WTC11 (cell line): ENCODE measurements at regions not wholly inside any gene's neighbourhood (a gene's known extent, or its start where the extent isn't known, plus 50 kb on each side); places are given as distances from the start of the nearest gene placed in this dataset.

ENCODE experiments used
- ATAC-seq: fragments of 200-7000 bp; cut with Tn5 transposase; 2 replicates; pipeline ENCODE4 v1.10.0; 2021; ENCODE audit warnings: mild to moderate bottlenecking, moderate library complexity
- CTCF ChIA-PET: fragments of 300-600 bp; sonication (Branson Sonifier 250); formaldehyde crosslinking; loops from one replicate; lab custom pipeline; 2021; ENCODE audit warnings: antibody characterized with exemption; lab: Charles Lee
- POLR2A ChIA-PET: fragments of 350-600 bp; sonication (Branson Sonifier 250); formaldehyde crosslinking; loops from one replicate; lab custom pipeline; 2021; ENCODE audit warnings: antibody characterized with exemption; lab: Charles Lee
- DNase-seq: peaks from one replicate; pipeline ENCODE4 v3.0.0; 2021; ENCODE audit warnings: low spot score
- H3K27ac Mint-ChIP-seq: 2 replicates; pipeline ENCODE4 v1.8.0; 2021; ENCODE audit warnings: mixed read lengths
- H3K27me3 Mint-ChIP-seq: 2 replicates; pipeline ENCODE4 v1.8.0; 2021; ENCODE audit warnings: low read depth, mild to moderate bottlenecking, moderate library complexity, mixed read lengths
- H3K36me3 Mint-ChIP-seq: 2 replicates; pipeline ENCODE4 v1.8.0; 2021; ENCODE audit warnings: mixed read lengths
- H3K4me1 Mint-ChIP-seq: 2 replicates; pipeline ENCODE4 v1.8.0; 2022; ENCODE audit warnings: mixed read lengths
- H3K4me3 Mint-ChIP-seq: 2 replicates; pipeline ENCODE4 v1.8.0; 2021; ENCODE audit warnings: mild to moderate bottlenecking, moderate library complexity, mixed read lengths
- H3K9me3 Mint-ChIP-seq: 2 replicates; pipeline ENCODE4 v1.8.0; 2021; ENCODE audit warnings: mixed read lengths
- ATF2 ChIP-seq: sonication (generic); formaldehyde crosslinking; IDR thresholded peaks from 2 replicates; pipeline ENCODE4 v1.8.1; 2022; ENCODE audit warnings: low read depth, missing genetic modification reagents, borderline replicate concordance
- CBFB ChIP-seq: sonication (generic); formaldehyde crosslinking; IDR thresholded peaks from 2 replicates; pipeline ENCODE4 v1.8.1; 2022; ENCODE audit warnings: mild to moderate bottlenecking, low read depth, missing genetic modification reagents
- ESRRA ChIP-seq: sonication (generic); formaldehyde crosslinking; IDR thresholded peaks from 2 replicates; pipeline ENCODE4 v1.8.1; 2022; ENCODE audit warnings: mild to moderate bottlenecking, missing genetic modification reagents, borderline replicate concordance
- FOXK1 ChIP-seq: sonication (generic); formaldehyde crosslinking; IDR thresholded peaks from 2 replicates; pipeline ENCODE4 v1.8.0; 2022; ENCODE audit warnings: mild to moderate bottlenecking, moderate library complexity, missing genetic modification reagents
- GRHL2 ChIP-seq: fragments of 250-450 bp; sonication (Bioruptor Pico); IDR thresholded peaks from 2 replicates; pipeline ENCODE4 v1.8.0; 2022; ENCODE audit warnings: mild to moderate bottlenecking, moderate library complexity; ENCODE audit not compliant: insufficient replicate concordance, severe bottlenecking
- HMGA2 ChIP-seq: fragments of 250-450 bp; sonication (Bioruptor Pico); IDR thresholded peaks from 2 replicates; pipeline ENCODE4 v1.4.0; 2021; ENCODE audit warnings: mild to moderate bottlenecking, moderate library complexity
- JUN ChIP-seq: sonication (generic); formaldehyde crosslinking; IDR thresholded peaks from 2 replicates; pipeline ENCODE4 v1.8.0; 2023; ENCODE audit warnings: mild to moderate bottlenecking, missing genetic modification reagents
- NR1H2 ChIP-seq: sonication (generic); formaldehyde crosslinking; IDR thresholded peaks from 2 replicates; pipeline ENCODE4 v1.9.0; 2021; ENCODE audit warnings: mild to moderate bottlenecking, moderate library complexity, missing genetic modification reagents
- SMAD4 ChIP-seq: sonication (generic); formaldehyde crosslinking; IDR thresholded peaks from 2 replicates; pipeline ENCODE4 v1.8.0; 2022; ENCODE audit warnings: mild to moderate bottlenecking, missing genetic modification reagents
- USF1 ChIP-seq: sonication (generic); formaldehyde crosslinking; IDR thresholded peaks from 2 replicates; pipeline ENCODE4 v1.8.0; 2022; ENCODE audit warnings: mild to moderate bottlenecking, missing genetic modification reagents
- ZNF317 ChIP-seq: sonication (generic); formaldehyde crosslinking; IDR thresholded peaks from 2 replicates; pipeline ENCODE4 v1.8.1; 2023; ENCODE audit warnings: low read depth, mild to moderate bottlenecking, moderate library complexity, missing genetic modification reagents, borderline replicate concordance
- ZNF512 ChIP-seq: sonication (generic); formaldehyde crosslinking; IDR thresholded peaks from 2 replicates; pipeline ENCODE4 v1.8.1; 2022; ENCODE audit warnings: missing genetic modification reagents, borderline replicate concordance
- TF ChIP-seq, protein P1 (sequence below): sonication (generic); formaldehyde crosslinking; IDR thresholded peaks from 2 replicates; pipeline ENCODE4 v1.8.1; 2023; ENCODE audit warnings: mild to moderate bottlenecking, missing genetic modification reagents
- TF ChIP-seq, protein P2 (sequence below): sonication (generic); formaldehyde crosslinking; IDR thresholded peaks from 2 replicates; pipeline ENCODE4 v1.8.1; 2022; ENCODE audit warnings: mild to moderate bottlenecking, moderate library complexity, missing genetic modification reagents
- TF ChIP-seq, protein P3 (sequence below): fragments of 250-450 bp; sonication (Bioruptor Pico); IDR thresholded peaks from 2 replicates; pipeline ENCODE4 v1.9.0; 2021; ENCODE audit warnings: mild to moderate bottlenecking, borderline replicate concordance
- TF ChIP-seq, protein P4 (sequence below): sonication (generic); formaldehyde crosslinking; IDR thresholded peaks from 2 replicates; pipeline ENCODE4 v1.8.0; 2023; ENCODE audit warnings: missing genetic modification reagents
- TF ChIP-seq, protein P5 (sequence below): fragments of 250-450 bp; sonication (Bioruptor Pico); IDR thresholded peaks from 2 replicates; pipeline ENCODE4 v1.9.0; 2021; ENCODE audit warnings: mild to moderate bottlenecking

DNA sequence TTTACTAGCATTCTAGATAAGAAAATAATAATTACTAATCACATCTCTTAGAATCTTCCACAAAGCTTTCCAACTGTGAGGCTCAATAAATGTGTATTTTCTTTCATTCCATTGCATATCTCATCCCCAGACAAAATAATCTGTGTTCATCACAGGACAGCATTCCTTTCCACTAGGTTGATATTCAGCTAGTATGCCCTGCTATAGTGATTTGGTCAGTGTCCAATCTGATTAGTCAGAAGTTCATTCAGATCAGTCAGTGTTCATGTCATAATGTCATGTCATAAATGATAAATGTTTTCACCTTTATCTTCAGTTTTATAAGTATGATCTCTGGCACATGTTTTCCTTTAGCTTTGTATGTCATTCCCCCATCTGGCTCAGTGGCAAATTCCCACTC lies 611.4 kb downstream of the KCTD8 start (continued):
- TF ChIP-seq, protein P1, sequence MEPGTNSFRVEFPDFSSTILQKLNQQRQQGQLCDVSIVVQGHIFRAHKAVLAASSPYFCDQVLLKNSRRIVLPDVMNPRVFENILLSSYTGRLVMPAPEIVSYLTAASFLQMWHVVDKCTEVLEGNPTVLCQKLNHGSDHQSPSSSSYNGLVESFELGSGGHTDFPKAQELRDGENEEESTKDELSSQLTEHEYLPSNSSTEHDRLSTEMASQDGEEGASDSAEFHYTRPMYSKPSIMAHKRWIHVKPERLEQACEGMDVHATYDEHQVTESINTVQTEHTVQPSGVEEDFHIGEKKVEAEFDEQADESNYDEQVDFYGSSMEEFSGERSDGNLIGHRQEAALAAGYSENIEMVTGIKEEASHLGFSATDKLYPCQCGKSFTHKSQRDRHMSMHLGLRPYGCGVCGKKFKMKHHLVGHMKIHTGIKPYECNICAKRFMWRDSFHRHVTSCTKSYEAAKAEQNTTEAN (CRISPR knock-in tag) = no peak
- TF ChIP-seq FOXK1 (no peak), ZNF512 (CRISPR knock-in tag) (no peak)
- TF ChIP-seq, protein P2, sequence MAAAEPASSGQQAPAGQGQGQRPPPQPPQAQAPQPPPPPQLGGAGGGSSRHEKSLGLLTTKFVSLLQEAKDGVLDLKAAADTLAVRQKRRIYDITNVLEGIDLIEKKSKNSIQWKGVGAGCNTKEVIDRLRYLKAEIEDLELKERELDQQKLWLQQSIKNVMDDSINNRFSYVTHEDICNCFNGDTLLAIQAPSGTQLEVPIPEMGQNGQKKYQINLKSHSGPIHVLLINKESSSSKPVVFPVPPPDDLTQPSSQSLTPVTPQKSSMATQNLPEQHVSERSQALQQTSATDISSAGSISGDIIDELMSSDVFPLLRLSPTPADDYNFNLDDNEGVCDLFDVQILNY (CRISPR knock-in tag) = no peak
- TF ChIP-seq, all 79 proteins: peak for 0

DNA sequence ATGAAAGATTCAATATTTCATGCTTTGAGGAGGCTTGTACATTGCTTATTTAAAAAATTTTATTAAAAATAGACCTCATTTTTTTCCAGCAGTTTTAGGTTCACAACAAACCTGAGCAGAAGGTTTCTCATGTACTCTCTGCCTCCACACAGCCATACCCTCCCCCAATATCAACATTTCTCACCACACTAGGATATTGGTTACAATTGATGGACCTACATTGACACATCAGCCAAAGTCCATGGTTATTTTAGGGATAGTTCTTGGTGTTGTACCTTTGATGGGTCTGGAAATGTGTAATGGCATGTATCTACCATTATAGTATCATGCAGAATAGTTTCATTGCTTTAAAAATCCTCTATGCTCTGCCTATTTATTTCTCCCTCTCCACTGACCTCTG lies 611.0 kb downstream of the KCTD8 start:
- Mint-ChIP-seq H3K36me3 (no peaks in the 10 kb centered on the region), H3K9me3 (no peaks in the 10 kb centered on the region)

More for the DNA sequence above, 611.0 kb downstream of the KCTD8 start:
- TF ChIP-seq NR1H2 (no peak), GRHL2 (no peak), ESRRA (CRISPR knock-in tag) (no peak), JUN (CRISPR knock-in tag) (no peak), CBFB (CRISPR knock-in tag) (no peak), HMGA2 (CRISPR knock-in tag) (no peak), ATF2 (no peak), USF1 (no peak), ZNF317 (CRISPR knock-in tag) (no peak), FOXK1 (no peak), SMAD4 (CRISPR knock-in tag) (no peak)
- TF ChIP-seq, protein P3, sequence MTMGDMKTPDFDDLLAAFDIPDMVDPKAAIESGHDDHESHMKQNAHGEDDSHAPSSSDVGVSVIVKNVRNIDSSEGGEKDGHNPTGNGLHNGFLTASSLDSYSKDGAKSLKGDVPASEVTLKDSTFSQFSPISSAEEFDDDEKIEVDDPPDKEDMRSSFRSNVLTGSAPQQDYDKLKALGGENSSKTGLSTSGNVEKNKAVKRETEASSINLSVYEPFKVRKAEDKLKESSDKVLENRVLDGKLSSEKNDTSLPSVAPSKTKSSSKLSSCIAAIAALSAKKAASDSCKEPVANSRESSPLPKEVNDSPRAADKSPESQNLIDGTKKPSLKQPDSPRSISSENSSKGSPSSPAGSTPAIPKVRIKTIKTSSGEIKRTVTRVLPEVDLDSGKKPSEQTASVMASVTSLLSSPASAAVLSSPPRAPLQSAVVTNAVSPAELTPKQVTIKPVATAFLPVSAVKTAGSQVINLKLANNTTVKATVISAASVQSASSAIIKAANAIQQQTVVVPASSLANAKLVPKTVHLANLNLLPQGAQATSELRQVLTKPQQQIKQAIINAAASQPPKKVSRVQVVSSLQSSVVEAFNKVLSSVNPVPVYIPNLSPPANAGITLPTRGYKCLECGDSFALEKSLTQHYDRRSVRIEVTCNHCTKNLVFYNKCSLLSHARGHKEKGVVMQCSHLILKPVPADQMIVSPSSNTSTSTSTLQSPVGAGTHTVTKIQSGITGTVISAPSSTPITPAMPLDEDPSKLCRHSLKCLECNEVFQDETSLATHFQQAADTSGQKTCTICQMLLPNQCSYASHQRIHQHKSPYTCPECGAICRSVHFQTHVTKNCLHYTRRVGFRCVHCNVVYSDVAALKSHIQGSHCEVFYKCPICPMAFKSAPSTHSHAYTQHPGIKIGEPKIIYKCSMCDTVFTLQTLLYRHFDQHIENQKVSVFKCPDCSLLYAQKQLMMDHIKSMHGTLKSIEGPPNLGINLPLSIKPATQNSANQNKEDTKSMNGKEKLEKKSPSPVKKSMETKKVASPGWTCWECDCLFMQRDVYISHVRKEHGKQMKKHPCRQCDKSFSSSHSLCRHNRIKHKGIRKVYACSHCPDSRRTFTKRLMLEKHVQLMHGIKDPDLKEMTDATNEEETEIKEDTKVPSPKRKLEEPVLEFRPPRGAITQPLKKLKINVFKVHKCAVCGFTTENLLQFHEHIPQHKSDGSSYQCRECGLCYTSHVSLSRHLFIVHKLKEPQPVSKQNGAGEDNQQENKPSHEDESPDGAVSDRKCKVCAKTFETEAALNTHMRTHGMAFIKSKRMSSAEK (CRISPR knock-in tag) = no peak
- TF ChIP-seq, protein P4, sequence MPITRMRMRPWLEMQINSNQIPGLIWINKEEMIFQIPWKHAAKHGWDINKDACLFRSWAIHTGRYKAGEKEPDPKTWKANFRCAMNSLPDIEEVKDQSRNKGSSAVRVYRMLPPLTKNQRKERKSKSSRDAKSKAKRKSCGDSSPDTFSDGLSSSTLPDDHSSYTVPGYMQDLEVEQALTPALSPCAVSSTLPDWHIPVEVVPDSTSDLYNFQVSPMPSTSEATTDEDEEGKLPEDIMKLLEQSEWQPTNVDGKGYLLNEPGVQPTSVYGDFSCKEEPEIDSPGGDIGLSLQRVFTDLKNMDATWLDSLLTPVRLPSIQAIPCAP (CRISPR knock-in tag) = no peak
- TF ChIP-seq, protein P5, sequence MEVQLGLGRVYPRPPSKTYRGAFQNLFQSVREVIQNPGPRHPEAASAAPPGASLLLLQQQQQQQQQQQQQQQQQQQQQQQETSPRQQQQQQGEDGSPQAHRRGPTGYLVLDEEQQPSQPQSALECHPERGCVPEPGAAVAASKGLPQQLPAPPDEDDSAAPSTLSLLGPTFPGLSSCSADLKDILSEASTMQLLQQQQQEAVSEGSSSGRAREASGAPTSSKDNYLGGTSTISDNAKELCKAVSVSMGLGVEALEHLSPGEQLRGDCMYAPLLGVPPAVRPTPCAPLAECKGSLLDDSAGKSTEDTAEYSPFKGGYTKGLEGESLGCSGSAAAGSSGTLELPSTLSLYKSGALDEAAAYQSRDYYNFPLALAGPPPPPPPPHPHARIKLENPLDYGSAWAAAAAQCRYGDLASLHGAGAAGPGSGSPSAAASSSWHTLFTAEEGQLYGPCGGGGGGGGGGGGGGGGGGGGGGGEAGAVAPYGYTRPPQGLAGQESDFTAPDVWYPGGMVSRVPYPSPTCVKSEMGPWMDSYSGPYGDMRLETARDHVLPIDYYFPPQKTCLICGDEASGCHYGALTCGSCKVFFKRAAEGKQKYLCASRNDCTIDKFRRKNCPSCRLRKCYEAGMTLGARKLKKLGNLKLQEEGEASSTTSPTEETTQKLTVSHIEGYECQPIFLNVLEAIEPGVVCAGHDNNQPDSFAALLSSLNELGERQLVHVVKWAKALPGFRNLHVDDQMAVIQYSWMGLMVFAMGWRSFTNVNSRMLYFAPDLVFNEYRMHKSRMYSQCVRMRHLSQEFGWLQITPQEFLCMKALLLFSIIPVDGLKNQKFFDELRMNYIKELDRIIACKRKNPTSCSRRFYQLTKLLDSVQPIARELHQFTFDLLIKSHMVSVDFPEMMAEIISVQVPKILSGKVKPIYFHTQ = no peak
- TF ChIP-seq, all 79 proteins: peak for 0
- POLR2A ChIA-PET = no interaction called here
- no peak for DNase-seq
- Mint-ChIP-seq H3K4me3 (no peak overlapping the region), H3K27ac (no peak overlapping the region), H3K27me3 (no peaks in the 10 kb centered on the region), H3K4me1 (peaks cover 17% of the 10 kb centered on the region)
- no peak for ATAC-seq
- CTCF ChIA-PET = no interaction called here
